Activated CD8-positive, alpha-beta memory T cell treated with anti-CD3 and anti-CD28 coated beads for 4 hours (primary cell): ENCODE measurements at regions not wholly inside any gene's neighbourhood (a gene's known extent, or its start where the extent isn't known, plus 50 kb on each side); places are given as distances from the start of the nearest gene placed in this dataset.

Source experiments
- DNase-seq, 2 donors: peaks; one replicate each; pipeline ENCODE4 v3.0.0-alpha.2; 2020; ENCODE audit warnings: low read depth in 2 of 2

GRCh38 chr3:6504834-6505233 is 356.1 kb upstream of the GRM7 start:
- DNase-seq = no peak

GRCh38 chr3:6508410-6508759 is 352.5 kb upstream of the GRM7 start:
- no peak for DNase-seq

DNA sequence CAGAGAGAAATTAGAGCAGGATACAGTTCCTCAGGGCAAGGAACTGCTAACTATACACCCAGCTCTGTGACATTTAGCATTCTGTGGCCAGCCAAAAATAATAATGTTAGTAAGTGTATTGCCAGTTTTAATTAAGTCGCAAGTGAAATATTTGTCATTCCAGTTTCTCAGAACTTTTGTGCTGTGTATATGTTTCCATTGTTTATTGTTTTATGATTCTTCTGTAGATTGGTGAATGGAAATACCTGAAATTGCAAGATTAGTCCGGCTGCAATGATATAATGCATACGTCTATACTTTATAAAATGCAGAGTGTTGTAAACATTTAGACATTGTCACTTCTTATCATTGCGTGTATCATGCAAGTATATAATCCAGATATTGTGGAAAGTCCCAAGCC is 351.3 kb upstream of the GRM7 start:
- no peak for DNase-seq

GRCh38 chr3:6510713-6511112 is 350.2 kb upstream of the GRM7 start:
- DNase-seq = no peak

DNA sequence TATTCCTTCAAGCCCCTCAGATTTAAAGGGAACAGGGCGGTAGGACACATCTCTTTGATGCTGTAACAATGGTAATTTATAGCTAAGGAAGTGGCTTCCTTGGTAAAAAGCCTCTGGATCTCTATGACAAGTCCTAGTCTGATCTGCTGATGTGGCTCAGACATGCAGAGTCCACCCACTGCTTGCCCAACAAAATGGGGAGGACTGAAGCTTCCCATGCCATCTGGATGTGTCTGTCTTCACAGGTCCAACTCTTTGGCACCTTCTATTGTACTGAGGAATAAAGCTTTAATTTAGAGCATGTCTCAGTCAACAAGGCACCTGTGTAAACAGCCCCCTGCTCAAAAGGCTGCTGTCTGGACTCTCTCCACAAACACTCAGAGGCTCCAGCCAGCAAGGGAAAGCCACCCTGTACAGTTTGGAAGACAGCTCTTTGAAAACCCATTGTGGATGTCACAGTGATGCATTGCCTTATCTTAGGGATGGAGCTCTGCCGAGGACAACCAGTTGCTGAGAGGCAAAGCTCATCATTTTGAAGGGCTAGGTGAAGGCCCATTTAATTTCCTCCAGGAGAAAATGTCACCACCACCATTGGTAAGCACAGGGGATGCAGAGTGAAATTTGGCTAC is 348.6 kb upstream of the GRM7 start:
- no peak for DNase-seq

- DNase-seq = no peak
Measured at GRCh38 chr3:6516143-6516542, 344.8 kb upstream of the GRM7 start.

DNA sequence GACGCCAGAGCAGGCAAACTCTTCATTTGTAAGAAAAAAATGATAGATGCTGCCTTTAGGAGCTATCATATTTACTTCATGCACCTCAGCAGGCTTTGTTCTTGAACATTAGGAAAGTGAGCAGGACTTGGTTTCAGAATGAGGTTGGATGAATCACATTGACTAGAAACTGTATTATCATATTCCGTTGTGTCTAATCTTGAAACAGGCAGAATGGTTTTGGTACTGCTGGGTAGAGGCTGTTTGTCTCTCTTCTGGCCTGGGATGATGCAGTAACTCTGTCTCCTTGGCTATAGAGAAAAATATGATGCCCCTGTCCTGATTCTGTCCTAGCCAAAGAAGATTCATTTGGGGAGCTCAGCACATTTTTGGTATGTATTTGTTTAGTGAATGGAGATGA is 344.2 kb upstream of the GRM7 start:
- no peak for DNase-seq

- no peak for DNase-seq
Measured at GRCh38 chr3:6518709-6519345, 342.1 kb upstream of the GRM7 start.

DNA sequence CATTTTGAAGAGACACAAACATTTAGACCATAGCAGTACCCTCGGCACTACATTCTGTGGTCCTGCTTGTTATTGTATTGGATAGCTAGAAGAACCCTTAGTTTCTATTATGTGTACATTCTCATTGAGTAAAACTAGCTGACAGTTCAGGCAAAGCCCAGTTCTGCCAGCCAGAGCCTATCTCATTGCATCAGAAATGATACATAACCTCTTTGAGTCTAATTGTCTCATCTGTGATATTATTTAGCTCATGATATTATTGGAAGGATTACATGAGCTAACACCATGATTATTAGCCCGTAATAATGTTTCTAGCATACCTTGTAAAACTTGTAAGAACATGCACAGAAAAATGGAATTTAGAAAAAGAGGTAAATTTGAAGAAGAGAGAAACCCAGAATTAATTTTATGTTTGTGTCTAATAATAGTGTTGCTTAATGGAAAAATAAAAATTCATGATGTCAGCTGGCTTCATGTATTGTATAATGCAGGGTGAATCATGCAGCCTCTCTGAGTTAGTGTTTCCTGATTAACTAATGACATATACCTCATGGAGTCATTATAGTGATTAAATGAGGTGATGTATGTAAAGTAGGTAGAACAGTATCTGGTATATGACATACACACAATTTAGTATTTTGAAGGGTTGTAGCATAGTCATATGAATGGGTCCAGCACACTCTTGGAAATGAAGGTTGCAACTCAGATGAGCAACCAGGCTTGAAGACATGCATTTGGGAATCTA is 339.4 kb upstream of the GRM7 start:
- DNase-seq = no peak

- no peak for DNase-seq
Measured at GRCh38 chr3:6522191-6522590, 338.7 kb upstream of the GRM7 start.

DNA sequence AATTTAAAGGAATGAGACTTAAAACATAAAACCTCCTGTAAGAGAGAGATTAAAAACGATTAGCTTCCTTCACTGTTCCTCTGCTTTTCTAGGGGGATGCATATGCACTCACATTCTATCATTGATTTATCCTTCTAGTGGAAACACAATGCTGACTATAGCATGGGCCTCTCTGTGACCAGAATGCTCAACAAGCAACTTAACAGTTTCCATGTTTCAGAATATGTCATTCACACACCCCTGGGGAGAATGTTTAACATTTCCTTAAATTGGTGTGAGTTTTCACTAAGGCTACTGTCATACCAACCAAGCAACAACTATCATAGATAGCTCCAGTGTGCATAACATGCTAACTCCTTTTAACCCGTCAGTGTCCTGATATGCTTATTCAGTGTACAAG is 337.9 kb upstream of the GRM7 start:
- DNase-seq = no peak

GRCh38 chr3:6524479-6524878 is 336.4 kb upstream of the GRM7 start:
- DNase-seq = no peak

DNA sequence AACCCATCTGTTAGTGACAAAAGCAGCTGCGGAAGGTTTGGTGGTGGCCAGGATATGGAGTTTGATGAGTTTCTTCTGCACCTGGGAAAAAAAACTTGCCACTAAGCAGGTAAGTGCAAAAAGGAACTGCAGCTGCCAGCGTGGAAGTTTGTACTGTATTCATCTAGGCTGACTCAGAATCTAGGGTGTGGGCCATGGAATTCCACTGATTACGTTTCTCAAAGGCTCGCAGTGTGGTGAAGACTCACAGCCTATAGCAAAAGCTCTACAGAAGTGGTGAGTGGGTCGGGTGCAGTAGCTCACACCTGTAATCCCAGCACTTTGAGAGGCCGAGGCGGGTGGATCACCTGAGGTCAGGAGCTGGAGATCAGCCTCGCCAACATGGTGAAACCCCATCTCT is 334.6 kb upstream of the GRM7 start:
- DNase-seq = no peak

DNA sequence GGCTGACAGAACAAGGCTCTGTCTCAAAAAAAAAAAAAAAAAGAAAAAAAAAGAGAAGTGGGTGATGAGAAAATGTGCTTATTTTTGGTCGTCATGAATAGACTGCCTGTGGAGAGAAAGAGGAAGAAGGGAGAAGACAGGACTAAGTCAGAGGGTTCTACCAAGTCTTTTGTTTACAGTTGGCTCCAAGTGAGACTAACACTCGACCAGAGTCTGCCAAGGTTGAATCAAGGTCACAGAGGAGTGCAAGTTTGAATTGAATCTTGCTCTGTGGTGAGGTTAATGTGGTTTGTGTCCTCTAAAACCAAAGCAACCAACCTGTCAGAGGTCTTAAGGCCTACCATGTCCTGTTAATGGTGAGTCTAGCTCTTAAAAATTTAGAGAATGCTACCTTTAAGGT is 334.1 kb upstream of the GRM7 start:
- DNase-seq = no peak

DNA sequence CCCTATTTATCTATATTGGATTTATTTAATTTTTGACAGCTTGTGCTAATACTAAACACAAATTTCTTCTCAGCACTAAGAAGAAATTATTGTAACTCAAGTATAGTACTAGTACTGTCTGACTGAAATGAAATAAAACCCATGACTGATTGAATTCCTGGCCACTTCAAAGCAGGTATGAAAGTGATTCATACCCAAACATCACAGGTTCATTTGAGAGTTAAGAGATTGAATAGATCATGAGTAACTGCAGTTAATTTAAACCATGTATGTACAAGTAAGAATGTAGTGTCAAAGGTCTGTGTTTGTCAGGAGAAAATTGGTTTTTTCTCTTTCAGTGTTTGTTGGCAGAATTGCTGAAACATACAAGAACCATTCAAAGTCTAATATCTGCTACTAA is 332.0 kb upstream of the GRM7 start:
- DNase-seq = no peak

GRCh38 chr3:6531153-6531552 is 329.8 kb upstream of the GRM7 start:
- no peak for DNase-seq

GRCh38 chr3:6532101-6532500 is 328.8 kb upstream of the GRM7 start:
- no peak for DNase-seq

GRCh38 chr3:6540981-6541380 is 319.9 kb upstream of the GRM7 start:
- no peak for DNase-seq

GRCh38 chr3:6542795-6543194 is 318.1 kb upstream of the GRM7 start:
- DNase-seq = no peak

- DNase-seq = no peak
Measured at GRCh38 chr3:6549296-6549695, 311.6 kb upstream of the GRM7 start.

DNA sequence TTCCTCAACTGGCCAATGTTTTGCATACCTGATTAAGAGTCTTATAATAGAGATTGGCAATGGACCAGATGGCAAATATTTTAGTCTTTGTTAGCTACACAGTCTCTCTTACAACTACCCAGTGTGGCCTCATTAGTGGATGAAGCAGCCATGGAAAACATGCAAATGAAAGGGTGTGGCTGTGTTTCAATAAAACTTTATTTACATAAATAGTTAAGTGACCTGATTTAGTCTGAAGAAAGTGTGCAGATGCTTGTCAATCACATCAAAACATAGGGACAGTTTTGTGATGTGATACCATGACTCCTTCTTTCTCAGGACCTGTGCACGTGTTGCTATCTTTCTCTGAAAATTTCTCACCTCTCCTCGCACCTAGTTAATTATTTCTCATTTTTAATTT is 309.8 kb upstream of the GRM7 start:
- DNase-seq = no peak

DNA sequence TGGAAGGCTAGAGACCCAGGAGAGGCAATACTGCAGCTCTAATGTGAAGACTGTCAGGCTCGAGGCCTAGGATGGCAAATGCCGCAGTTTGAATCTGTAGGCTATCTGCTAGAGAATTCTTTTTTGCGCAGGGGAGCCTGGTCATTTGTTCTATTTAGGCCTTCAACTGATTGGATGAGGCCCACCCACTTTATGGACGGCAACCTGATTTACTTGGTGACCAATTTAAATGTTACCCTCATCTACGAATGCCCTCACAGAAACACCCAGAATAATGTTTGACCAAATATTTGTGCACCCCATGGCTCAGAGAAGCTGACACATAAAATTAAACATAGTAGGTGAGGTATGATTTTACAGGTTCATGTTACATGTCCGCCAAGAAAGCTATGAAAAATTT is 300.7 kb upstream of the GRM7 start:
- no peak for DNase-seq

DNA sequence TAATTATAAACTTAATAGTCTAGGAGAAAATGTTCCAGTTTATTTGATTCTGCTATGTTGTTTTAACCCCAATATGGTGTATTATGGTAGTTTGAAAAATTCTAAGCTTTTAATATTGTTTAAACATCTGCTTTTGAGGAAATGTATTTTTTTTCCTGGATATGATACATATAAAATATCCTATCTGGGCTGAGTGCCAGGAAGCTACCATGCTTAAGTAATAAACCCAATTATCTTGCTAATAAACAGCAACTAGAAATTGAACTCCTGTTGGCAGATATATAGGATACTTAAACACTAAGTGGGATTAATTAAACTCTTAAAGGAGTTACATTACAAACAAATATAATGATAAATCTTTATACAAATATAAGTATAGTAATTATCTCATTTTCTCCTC is 293.7 kb upstream of the GRM7 start:
- DNase-seq = no peak
